ENCODE measurements at regions not wholly inside any gene's neighbourhood (a gene's known extent, or its start where the extent isn't known, plus 50 kb on each side); places are given as distances from the start of the nearest gene placed in this dataset.

DNA sequence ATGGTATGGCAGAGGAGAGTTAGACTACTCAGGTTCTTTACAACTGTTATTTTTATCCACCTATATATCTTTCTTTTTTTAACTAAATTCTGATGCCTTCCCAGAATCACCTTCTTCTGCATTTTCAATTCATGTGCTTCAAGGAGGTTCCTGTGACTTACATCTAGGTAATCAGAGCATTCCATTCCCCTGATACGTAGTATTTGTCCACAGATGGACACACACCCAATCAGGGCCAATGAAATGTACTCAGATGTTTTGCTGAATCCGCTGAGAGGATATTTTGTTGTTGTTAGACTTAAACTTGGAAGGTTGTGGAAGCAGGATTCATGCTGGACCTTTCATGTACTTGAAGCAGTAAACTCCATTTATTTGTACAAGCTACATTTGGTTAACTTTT lies 159.4 kb upstream of the FER start:
- TF ChIP-seq, protein P1, sequence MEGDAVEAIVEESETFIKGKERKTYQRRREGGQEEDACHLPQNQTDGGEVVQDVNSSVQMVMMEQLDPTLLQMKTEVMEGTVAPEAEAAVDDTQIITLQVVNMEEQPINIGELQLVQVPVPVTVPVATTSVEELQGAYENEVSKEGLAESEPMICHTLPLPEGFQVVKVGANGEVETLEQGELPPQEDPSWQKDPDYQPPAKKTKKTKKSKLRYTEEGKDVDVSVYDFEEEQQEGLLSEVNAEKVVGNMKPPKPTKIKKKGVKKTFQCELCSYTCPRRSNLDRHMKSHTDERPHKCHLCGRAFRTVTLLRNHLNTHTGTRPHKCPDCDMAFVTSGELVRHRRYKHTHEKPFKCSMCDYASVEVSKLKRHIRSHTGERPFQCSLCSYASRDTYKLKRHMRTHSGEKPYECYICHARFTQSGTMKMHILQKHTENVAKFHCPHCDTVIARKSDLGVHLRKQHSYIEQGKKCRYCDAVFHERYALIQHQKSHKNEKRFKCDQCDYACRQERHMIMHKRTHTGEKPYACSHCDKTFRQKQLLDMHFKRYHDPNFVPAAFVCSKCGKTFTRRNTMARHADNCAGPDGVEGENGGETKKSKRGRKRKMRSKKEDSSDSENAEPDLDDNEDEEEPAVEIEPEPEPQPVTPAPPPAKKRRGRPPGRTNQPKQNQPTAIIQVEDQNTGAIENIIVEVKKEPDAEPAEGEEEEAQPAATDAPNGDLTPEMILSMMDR (IDR thresholded peaks at IDR 0.05) = no peak
- no peak for DNase-seq
- Histone ChIP-seq H3K9me3 (no peaks in the 10 kb centered on the region), H3K27me3 (no peaks in the 10 kb centered on the region), H3K36me3 (no peaks in the 10 kb centered on the region), H3K4me3 (no peak overlapping the region), H3K4me1 (no peaks in the 10 kb centered on the region), H3K27ac (no peak overlapping the region)
- intact Hi-C loops (cut with DNase I; ENCODE audit: low total_unique reads) = no loop called here

DNA sequence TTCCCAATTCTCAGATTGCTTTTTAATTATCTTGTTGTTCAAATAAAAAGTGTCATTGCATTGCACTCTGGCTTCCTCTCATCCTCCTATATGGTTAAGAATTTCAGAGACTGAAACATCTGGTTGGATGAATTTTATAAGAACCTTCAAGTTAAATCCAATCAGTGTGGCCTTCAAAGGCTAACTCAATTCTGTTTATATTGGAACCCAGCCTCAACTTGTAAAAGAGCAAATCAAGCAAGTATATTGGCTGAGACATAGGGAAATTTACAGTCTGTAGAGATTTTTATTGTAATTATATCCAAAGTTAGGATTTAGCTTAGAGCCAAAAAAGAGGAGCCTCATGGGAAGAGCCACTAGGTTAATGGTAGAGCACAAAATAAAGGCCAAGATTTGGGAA lies 159.9 kb upstream of the FER start:
- no peak overlapping the region for H3K4me3 ChIP-seq
- H3K36me3 ChIP-seq = no peaks in the 10 kb centered on the region
- no peak for DNase-seq
- H3K4me1 ChIP-seq = no peaks in the 10 kb centered on the region
- TF ChIP-seq, protein P1 (IDR thresholded peaks at IDR 0.05) = no peak
- no peak overlapping the region for H3K27ac ChIP-seq
- no peaks in the 10 kb centered on the region for H3K9me3 ChIP-seq
- H3K27me3 ChIP-seq = no peaks in the 10 kb centered on the region
- intact Hi-C loops (cut with DNase I; ENCODE audit: low total_unique reads) = no loop called here

DNA sequence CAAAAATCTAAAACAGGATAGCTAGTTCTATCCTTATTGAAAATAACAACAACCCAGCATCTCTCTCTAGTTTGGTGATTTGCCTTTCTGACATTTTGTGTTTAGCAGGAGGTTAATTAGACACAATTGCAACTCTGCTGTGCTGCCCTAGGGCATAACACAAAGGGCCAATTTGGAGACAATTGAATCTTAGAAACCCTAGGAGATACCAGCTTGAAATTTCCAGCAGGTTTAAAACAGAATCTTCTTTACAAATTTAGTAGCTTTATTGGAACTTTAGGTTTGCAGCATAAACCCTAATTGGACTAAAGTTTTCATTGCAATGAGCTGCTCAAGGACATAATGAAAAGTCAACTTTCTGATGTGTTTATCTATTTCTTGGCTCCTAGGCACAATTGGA lies 166.7 kb upstream of the FER start:
- Histone ChIP-seq H3K27me3 (no peaks in the 10 kb centered on the region), H3K9me3 (no peaks in the 10 kb centered on the region), H3K4me3 (no peak overlapping the region), H3K27ac (no peak overlapping the region), H3K4me1 (no peaks in the 10 kb centered on the region), H3K36me3 (no peaks in the 10 kb centered on the region)
- TF ChIP-seq, protein P1 (IDR thresholded peaks at IDR 0.05) = no peak
- intact Hi-C loops (cut with DNase I; ENCODE audit: low total_unique reads) = no loop called here
- no peak for DNase-seq

DNA sequence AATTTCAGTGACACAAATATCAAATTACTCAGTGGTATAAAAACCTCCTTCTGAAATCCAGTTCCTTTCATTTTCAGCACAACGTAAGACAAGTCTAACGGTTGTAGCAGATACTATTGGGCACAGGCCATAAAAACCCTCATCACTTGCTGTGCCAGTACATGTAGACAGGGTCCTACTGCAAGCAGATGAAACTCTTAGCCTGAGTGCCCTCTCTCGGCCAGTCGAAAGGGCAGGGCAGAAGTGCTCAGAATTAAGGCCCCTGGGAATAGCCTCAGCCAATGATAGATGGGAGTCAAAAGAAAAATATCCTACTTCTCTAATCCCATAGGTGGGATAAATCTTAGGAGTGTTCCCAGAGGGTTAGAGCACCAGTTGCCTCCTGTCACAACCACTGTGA lies 168.5 kb upstream of the FER start:
- intact Hi-C loops (cut with DNase I; ENCODE audit: low total_unique reads) = no loop called here
- Histone ChIP-seq H3K4me1 (no peaks in the 10 kb centered on the region), H3K4me3 (no peak overlapping the region), H3K36me3 (no peaks in the 10 kb centered on the region), H3K9me3 (no peaks in the 10 kb centered on the region), H3K27me3 (no peaks in the 10 kb centered on the region), H3K27ac (no peak overlapping the region)
- no peak for DNase-seq
- TF ChIP-seq, protein P1 (IDR thresholded peaks at IDR 0.05) = no peak

DNA sequence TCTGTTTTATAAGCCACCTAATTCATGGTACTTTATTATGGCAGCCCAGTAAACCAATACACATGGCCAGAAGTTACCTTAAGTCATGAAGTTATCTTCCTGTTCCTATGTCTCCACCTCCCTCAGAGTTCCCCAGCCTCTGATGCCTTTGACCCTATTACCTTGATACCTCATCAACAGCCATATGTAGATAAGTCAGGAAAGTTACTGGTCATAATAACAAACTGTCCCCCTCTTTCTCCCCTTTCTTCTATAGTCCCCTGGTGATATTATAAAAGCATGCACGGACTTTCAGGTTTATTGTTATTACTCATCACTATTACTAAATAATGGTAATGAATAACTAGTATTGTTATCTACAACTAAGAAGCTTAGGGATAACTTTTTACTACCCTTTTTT lies 168.9 kb upstream of the FER start:
- TF ChIP-seq, protein P1 (IDR thresholded peaks at IDR 0.05) = no peak
- H3K9me3 ChIP-seq = no peaks in the 10 kb centered on the region
- H3K27ac ChIP-seq = no peak overlapping the region
- H3K27me3 ChIP-seq = no peaks in the 10 kb centered on the region
- no peak for DNase-seq
- no peaks in the 10 kb centered on the region for H3K4me1 ChIP-seq
- H3K36me3 ChIP-seq = no peaks in the 10 kb centered on the region
- intact Hi-C loops (cut with DNase I; ENCODE audit: low total_unique reads) = no loop called here
- H3K4me3 ChIP-seq = no peak overlapping the region

DNA sequence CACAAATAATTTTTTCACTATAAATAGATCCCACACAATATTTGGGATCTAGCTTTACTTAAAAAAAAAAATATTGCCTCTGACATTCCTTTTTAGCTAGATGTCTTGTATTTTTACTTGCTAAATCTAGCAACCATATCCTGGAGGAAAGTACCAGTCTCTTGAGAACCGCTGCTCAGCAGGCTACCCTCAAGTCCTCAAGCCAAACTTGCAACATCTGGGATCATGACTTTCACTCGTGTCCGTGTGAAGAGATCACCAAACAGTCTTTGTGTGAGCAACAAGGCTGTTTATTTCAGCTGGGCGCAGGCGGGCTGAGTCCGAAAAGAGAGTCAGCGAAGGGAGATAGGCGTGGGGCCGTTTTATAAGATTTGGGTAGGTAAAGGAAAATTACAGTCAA lies 180.3 kb upstream of the FER start:
- TF ChIP-seq, protein P1 (IDR thresholded peaks at IDR 0.05) = no peak
- DNase-seq = no peak
- Histone ChIP-seq H3K36me3 (no peaks in the 10 kb centered on the region), H3K9me3 (no peaks in the 10 kb centered on the region), H3K27me3 (no peaks in the 10 kb centered on the region), H3K27ac (no peak overlapping the region), H3K4me1 (no peaks in the 10 kb centered on the region), H3K4me3 (no peak overlapping the region)
- intact Hi-C loops (cut with DNase I; ENCODE audit: low total_unique reads) = no loop called here

Measured in tibial artery (tissue), 4 donors.